ENCODE measurements at regions not wholly inside any gene's neighbourhood (a gene's known extent, or its start where the extent isn't known, plus 50 kb on each side); places are given as distances from the start of the nearest gene placed in this dataset.

- DNase-seq (ENCODE audit: extremely low spot score, unreplicated experiment) = no peak
- H3K27me3 Mint-ChIP-seq (ENCODE audit: unreplicated experiment) = peaks cover 5% of the 10 kb centered on the region
- H3K36me3 Mint-ChIP-seq (ENCODE audit: unreplicated experiment) = peaks cover 3% of the 10 kb centered on the region
- peaks cover 14% of the 10 kb centered on the region for H3K4me1 Mint-ChIP-seq (ENCODE audit: unreplicated experiment)
- H3K9me3 Mint-ChIP-seq (ENCODE audit: unreplicated experiment) = no peaks in the 10 kb centered on the region
- H3K4me3 Mint-ChIP-seq (ENCODE audit: unreplicated experiment) = no peak overlapping the region
- TF ChIP-seq CTCF (IDR thresholded peaks at IDR 0.05) = no peak
- H3K27ac Mint-ChIP-seq (ENCODE audit: unreplicated experiment) = no peak overlapping the region
These were observed 154.7 kb downstream of the ZDHHC21 start for GRCh38 chr9:14538526-14538925.

GRCh38 chr9:14535161-14535955 lies 157.9 kb downstream of the ZDHHC21 start:
- Mint-ChIP-seq H3K9me3 (ENCODE audit: unreplicated experiment) (no peaks in the 10 kb centered on the region), H3K27ac (ENCODE audit: unreplicated experiment) (no peak overlapping the region), H3K4me3 (ENCODE audit: unreplicated experiment) (no peak overlapping the region), H3K4me1 (ENCODE audit: unreplicated experiment) (peaks cover 28% of the 10 kb centered on the region), H3K36me3 (ENCODE audit: unreplicated experiment) (no peaks in the 10 kb centered on the region), H3K27me3 (ENCODE audit: unreplicated experiment) (peaks cover 5% of the 10 kb centered on the region)
- DNase-seq (ENCODE audit: extremely low spot score, unreplicated experiment) = no peak
- TF ChIP-seq CTCF (IDR thresholded peaks at IDR 0.05) = no peak

GRCh38 chr9:14533867-14534640 lies 159.2 kb downstream of the ZDHHC21 start:
- no peak overlapping the region for H3K4me3 Mint-ChIP-seq (ENCODE audit: unreplicated experiment)
- peaks cover 5% of the 10 kb centered on the region for H3K27me3 Mint-ChIP-seq (ENCODE audit: unreplicated experiment)
- TF ChIP-seq CTCF (IDR thresholded peaks at IDR 0.05) = no peak
- no peak for DNase-seq (ENCODE audit: extremely low spot score, unreplicated experiment)
- no peaks in the 10 kb centered on the region for H3K9me3 Mint-ChIP-seq (ENCODE audit: unreplicated experiment)
- no peak overlapping the region for H3K27ac Mint-ChIP-seq (ENCODE audit: unreplicated experiment)
- peaks cover 28% of the 10 kb centered on the region for H3K4me1 Mint-ChIP-seq (ENCODE audit: unreplicated experiment)
- no peaks in the 10 kb centered on the region for H3K36me3 Mint-ChIP-seq (ENCODE audit: unreplicated experiment)

- Mint-ChIP-seq H3K27ac (ENCODE audit: unreplicated experiment) (no peak overlapping the region), H3K4me1 (ENCODE audit: unreplicated experiment) (peaks cover 28% of the 10 kb centered on the region), H3K27me3 (ENCODE audit: unreplicated experiment) (peaks cover 5% of the 10 kb centered on the region), H3K36me3 (ENCODE audit: unreplicated experiment) (no peaks in the 10 kb centered on the region), H3K9me3 (ENCODE audit: unreplicated experiment) (no peaks in the 10 kb centered on the region), H3K4me3 (ENCODE audit: unreplicated experiment) (no peak overlapping the region)
- TF ChIP-seq CTCF (IDR thresholded peaks at IDR 0.05) = no peak
- no peak for DNase-seq (ENCODE audit: extremely low spot score, unreplicated experiment)
These were observed 160.6 kb downstream of the ZDHHC21 start for GRCh38 chr9:14532456-14533115.
